Karpas-422 (cell line): ENCODE measurements at regions not wholly inside any gene's neighbourhood (a gene's known extent, or its start where the extent isn't known, plus 50 kb on each side); places are given as distances from the start of the nearest gene placed in this dataset.
A peak's percentile ranks its signal among the peaks of the same experiment; 100 is the strongest.
"Not testable (repeated sequence)": the region's sequence is repeated elsewhere in the genome, so short reads cannot be mapped to it uniquely, and the experiment has no call there.

ENCODE experiments used
- DNase-seq: peaks from one replicate; pipeline ENCODE4 v3.0.0-alpha.2; 2015
- H2AFZ ChIP-seq: fragments of 200-600 bp; sonication (generic); 2 replicates; pipeline ENCODE4 v1.6.1; 2014; ENCODE audit warnings: antibody characterized with exemption, low read length, mixed read lengths
- H3K27ac ChIP-seq: fragments of 200-600 bp; sonication (generic); 2 replicates; pipeline ENCODE4 v1.5.1; 2014; ENCODE audit warnings: mild to moderate bottlenecking, low read length, moderate library complexity
- H3K27me3 ChIP-seq: fragments of 200-600 bp; sonication (generic); 2 replicates; pipeline ENCODE4 v1.6.1; 2014; ENCODE audit warnings: low read length, mixed read lengths
- H3K36me3 ChIP-seq: fragments of 200-600 bp; sonication (generic); 2 replicates; pipeline ENCODE4 v1.6.1; 2014; ENCODE audit warnings: low read length, mixed read lengths; ENCODE audit not compliant: insufficient read depth
- H3K4me1 ChIP-seq: fragments of 200-600 bp; sonication (generic); 2 replicates; pipeline ENCODE4 v1.6.1; 2014; ENCODE audit warnings: mild to moderate bottlenecking, low read length, mixed read lengths
- H3K4me2 ChIP-seq: fragments of 200-600 bp; sonication (generic); 2 replicates; pipeline ENCODE4 v1.6.1; 2014; ENCODE audit warnings: low read length, low read depth, mild to moderate bottlenecking; ENCODE audit not compliant: poor library complexity, severe bottlenecking
- H3K4me3 ChIP-seq: fragments of 200-600 bp; sonication (generic); 2 replicates; pipeline ENCODE4 v1.5.1; 2014; ENCODE audit warnings: mild to moderate bottlenecking, antibody characterized with exemption, low read length, mixed read lengths
- H3K79me2 ChIP-seq: fragments of 200-600 bp; sonication (generic); 2 replicates; pipeline ENCODE4 v1.6.1; 2014; ENCODE audit warnings: mild to moderate bottlenecking, low read length, mixed read lengths
- H3K9ac ChIP-seq: fragments of 200-600 bp; sonication (generic); 2 replicates; pipeline ENCODE4 v1.6.0; 2014; ENCODE audit warnings: low read length
- H3K9me2 ChIP-seq: fragments of 200-600 bp; sonication (generic), shearing (Covaris generic); replicated peaks from 2 replicates; pipeline ENCODE4 v1.6.0; 2014; ENCODE audit warnings: mild to moderate bottlenecking, low read length, moderate library complexity; ENCODE audit not compliant: insufficient read depth
- H3K9me3 ChIP-seq: fragments of 300-700, 200-600 bp; sonication (generic); 2 replicates; pipeline ENCODE4 v1.6.1; 2014; ENCODE audit warnings: low read length, mixed read lengths
- H4K20me1 ChIP-seq: fragments of 200-600 bp; sonication (generic); 2 replicates; pipeline ENCODE4 v1.6.1; 2014; ENCODE audit warnings: mild to moderate bottlenecking, antibody characterized with exemption, low read length, low read depth; ENCODE audit not compliant: insufficient read depth

DNA sequence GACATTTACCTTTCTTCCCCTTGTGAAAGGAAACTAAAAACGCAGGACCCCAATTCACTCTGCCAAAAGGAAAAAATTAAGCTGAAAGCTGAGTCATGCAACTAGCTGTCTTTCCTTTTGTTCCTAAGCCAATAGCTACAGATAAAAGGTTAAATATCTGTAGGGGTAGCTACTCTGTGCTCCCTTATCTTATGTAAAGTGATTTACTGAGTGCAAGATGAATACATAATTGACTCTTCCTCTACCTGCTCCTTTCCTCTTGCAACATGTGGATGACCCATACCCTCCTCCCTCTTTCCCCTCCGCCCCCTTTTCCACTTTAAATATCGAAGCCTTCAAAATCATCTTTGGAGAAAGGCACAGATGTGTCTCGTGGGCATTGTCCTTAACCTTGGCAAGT is 68.0 kb upstream of the ZNF157 start:
- Histone ChIP-seq H3K4me1 (no peaks in the 10 kb centered on the region), H3K79me2 (no peaks in the 10 kb centered on the region), H4K20me1 (no peaks in the 10 kb centered on the region), H3K9ac (no peak overlapping the region), H3K36me3 (no peaks in the 10 kb centered on the region), H3K27ac (no peak overlapping the region), H2AFZ (no peak overlapping the region), H3K4me2 (no peak overlapping the region), H3K27me3 (no peaks in the 10 kb centered on the region), H3K9me3 (no peaks in the 10 kb centered on the region), H3K4me3 (no peak overlapping the region), H3K9me2 (no peaks in the 10 kb centered on the region)
- DNase-seq: no peak

- H4K20me1 ChIP-seq, H3K9ac ChIP-seq, H3K9me3 ChIP-seq, H3K79me2 ChIP-seq, H3K27me3 ChIP-seq, H2AFZ ChIP-seq, H3K9me2 ChIP-seq, H3K4me2 ChIP-seq, DNase-seq, H3K4me3 ChIP-seq, H3K36me3 ChIP-seq, H3K4me1 ChIP-seq, H3K27ac ChIP-seq: not testable (repeated sequence)
These were observed 63.8 kb upstream of the ZNF157 start for GRCh38 chrX:47306471-47307023.

DNA sequence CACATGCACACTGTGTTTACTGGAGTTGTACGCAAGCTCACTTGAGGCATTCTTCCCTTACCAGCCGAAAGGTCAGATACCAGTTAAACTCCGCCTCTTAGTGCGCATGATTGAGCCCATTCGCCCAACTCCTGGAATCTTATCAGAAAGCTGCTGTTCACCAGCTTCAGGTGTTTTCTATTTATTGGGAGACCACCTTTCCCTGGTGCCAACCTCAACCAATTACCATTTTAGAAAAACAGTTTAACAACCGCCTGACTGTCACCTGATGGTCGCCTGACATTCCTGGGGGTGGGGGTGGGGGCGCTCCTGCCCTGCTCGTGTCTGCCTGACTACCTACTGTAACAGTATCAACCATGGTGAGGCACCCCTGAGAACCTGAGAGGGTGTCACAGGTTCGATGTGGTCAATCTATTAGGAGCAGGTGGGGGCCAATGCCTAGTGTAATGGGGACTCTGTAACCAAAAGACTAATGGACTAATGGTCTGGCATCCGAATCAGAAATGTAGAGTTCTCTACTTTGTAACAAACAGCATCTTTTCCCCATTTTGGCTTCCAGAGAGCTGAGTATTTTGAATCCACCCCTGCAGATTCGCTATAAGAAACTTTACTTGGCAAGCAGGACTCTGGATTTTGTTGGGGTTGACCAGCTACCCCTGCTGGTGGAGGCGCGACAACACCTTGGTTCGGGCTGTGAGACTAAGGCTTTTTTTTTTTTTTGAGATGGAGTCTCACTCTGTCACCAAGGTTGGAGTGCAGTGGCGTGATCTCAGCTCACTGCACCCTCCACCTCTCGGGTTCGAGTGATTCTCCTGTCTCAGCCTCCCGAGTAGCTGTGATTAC is 58.2 kb upstream of the ZNF157 start:
- no peaks in the 10 kb centered on the region for H3K27me3 ChIP-seq
- H3K4me2 ChIP-seq: no peak overlapping the region
- no peaks in the 10 kb centered on the region; the same call in 1 of the 2 replicates for H3K4me1 ChIP-seq
- H2AFZ ChIP-seq: no peak overlapping the region
- no peaks in the 10 kb centered on the region for H3K36me3 ChIP-seq
- no peak overlapping the region for H3K4me3 ChIP-seq
- no peak overlapping the region for H3K27ac ChIP-seq
- no peaks in the 10 kb centered on the region for H3K9me3 ChIP-seq
- no peaks in the 10 kb centered on the region for H3K9me2 ChIP-seq
- peak; percentile 80 for DNase-seq
- no peak overlapping the region for H3K9ac ChIP-seq
- no peaks in the 10 kb centered on the region for H3K79me2 ChIP-seq
- no peaks in the 10 kb centered on the region for H4K20me1 ChIP-seq

GRCh38 chrX:47313056-47313455 is 57.3 kb upstream of the ZNF157 start:
- no peaks in the 10 kb centered on the region; the same call in 1 of the 2 replicates for H3K4me1 ChIP-seq
- no peaks in the 10 kb centered on the region for H3K9me2 ChIP-seq
- H3K9me3 ChIP-seq: no peaks in the 10 kb centered on the region
- H3K27me3 ChIP-seq: no peaks in the 10 kb centered on the region
- H3K27ac ChIP-seq: no peak overlapping the region
- no peak overlapping the region for H3K9ac ChIP-seq
- no peaks in the 10 kb centered on the region for H4K20me1 ChIP-seq
- no peak overlapping the region for H3K4me3 ChIP-seq
- no peaks in the 10 kb centered on the region for H3K36me3 ChIP-seq
- H2AFZ ChIP-seq: no peak overlapping the region
- DNase-seq: no peak
- no peaks in the 10 kb centered on the region for H3K79me2 ChIP-seq
- H3K4me2 ChIP-seq: no peak overlapping the region

DNA sequence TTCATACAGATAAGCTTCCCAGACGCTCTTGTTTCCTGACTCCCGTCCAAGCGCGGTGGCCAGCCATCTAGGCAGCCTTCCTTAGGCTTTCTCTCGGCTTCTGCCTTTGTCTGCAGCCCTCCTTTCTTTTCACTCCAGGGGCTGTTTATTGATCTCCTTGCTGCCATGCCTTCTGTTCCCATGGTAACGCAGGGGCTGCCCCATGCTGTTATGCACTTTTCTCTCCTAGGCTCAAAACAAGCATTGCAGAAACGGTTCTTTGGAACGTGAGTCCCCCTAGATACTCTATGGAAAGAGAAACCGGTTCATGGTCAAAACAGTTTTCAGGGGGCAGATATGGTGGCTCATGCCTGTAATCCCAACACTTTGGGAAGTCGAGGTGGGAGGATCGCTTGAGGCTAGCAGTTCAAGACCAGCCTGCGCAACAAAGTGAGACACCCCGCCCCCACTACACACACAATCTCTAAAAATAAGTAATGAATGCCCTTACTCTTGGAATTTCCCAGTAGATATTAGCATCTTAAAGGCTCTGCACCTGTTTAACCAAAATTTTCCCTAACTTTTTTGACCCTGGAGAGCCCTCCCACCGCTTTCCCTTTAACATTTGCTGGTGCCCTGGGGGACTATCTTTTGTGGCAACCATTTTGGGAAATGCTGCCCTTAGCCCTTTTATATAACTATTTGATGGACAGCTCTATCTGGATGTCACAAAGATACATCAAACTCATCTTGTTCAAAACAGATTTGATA is 53.9 kb upstream of the ZNF157 start:
- no peak overlapping the region for H2AFZ ChIP-seq
- no peak overlapping the region for H3K27ac ChIP-seq
- H3K9me2 ChIP-seq: no peaks in the 10 kb centered on the region
- H3K9ac ChIP-seq: no peak overlapping the region
- H3K79me2 ChIP-seq: no peaks in the 10 kb centered on the region
- H3K4me3 ChIP-seq: no peak overlapping the region
- no peaks in the 10 kb centered on the region; the same call in 1 of the 2 replicates for H3K4me1 ChIP-seq
- no peaks in the 10 kb centered on the region for H3K9me3 ChIP-seq
- DNase-seq: no peak
- H4K20me1 ChIP-seq: no peaks in the 10 kb centered on the region
- no peaks in the 10 kb centered on the region for H3K36me3 ChIP-seq
- no peaks in the 10 kb centered on the region for H3K27me3 ChIP-seq
- H3K4me2 ChIP-seq: no peak overlapping the region
